Stimulated activated CD8-positive, alpha-beta memory T cell treated with anti-CD3 and anti-CD28 coated beads, Interleukin-7, amount 100 ng/mL, for 1 hour (primary cell): ENCODE measurements at regions not wholly inside any gene's neighbourhood (a gene's known extent, or its start where the extent isn't known, plus 50 kb on each side); places are given as distances from the start of the nearest gene placed in this dataset.
A peak's percentile ranks its signal among the peaks of the same experiment; 100 is the strongest.
"Not testable (repeated sequence)": the region's sequence is repeated elsewhere in the genome, so short reads cannot be mapped to it uniquely, and the experiment has no call there.

Experiments used
- DNase-seq, 2 donors: peaks; one replicate each; pipeline ENCODE4 v3.0.0-alpha.2; 2020; ENCODE audit warnings: low read depth in 2 of 2

DNA sequence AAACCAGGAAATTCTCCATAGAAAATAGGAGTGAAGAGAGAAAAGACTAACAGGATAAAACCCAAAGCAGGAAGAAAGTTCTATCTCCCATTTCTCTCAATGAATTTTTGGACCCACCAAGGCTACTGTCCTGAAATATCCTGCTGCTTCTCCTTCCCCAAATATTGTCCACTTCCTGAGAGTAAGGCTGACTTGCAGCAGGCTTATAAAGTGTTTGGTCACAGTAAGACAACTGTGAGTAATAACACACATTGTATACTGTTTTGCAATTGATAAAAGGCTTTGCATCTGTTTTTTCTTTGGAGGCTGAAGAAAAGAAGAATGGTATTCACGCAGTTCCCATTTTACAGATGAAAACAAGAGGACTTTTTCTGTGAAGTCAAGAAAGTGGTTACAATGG, 52.8 kb downstream of the FOXD4L6 start:
- DNase-seq = not testable (repeated sequence)

GRCh38 chr9:41074356-41074942, 54.0 kb downstream of the FOXD4L6 start:
- not testable (repeated sequence) for DNase-seq

- DNase-seq = not testable (repeated sequence)
Observed at GRCh38 chr9:41073471-41074243, 54.8 kb downstream of the FOXD4L6 start.

GRCh38 chr9:41064125-41064795, 64.2 kb downstream of the FOXD4L6 start:
- DNase-seq = peak in 1 of 2 donors; percentile 13

DNA sequence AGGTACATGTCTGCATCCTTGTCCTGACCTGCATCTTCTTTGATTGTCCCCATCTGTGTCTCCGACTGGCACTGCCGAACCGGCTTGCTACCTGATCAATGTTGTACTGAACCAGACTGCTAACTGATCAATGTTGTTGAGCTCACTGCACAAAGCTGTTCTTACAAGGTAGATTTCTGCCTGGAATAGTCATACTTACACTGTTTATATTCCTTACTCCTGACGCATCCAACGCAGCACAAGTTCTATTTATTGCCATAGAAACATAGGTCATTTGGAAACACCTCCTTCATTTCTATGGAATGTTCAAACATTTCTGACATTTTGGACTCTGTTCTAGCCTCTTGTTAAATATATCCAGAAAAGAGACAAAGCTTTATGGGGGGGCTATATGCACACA, 65.2 kb downstream of the FOXD4L6 start:
- DNase-seq = not testable (repeated sequence)

GRCh38 chr9:41059603-41060002, 68.9 kb downstream of the FOXD4L6 start:
- DNase-seq = not testable (repeated sequence)

GRCh38 chr9:41053666-41054363, 74.7 kb downstream of the FOXD4L6 start:
- DNase-seq = not testable (repeated sequence)

GRCh38 chr9:41048672-41049071, 79.8 kb downstream of the FOXD4L6 start:
- DNase-seq = not testable (repeated sequence)

- DNase-seq = not testable (repeated sequence)
Observed at GRCh38 chr9:41047792-41048191, 80.7 kb downstream of the FOXD4L6 start.

GRCh38 chr9:41044930-41045329, 83.6 kb downstream of the FOXD4L6 start:
- DNase-seq = not testable (repeated sequence)

- DNase-seq = not testable (repeated sequence)
Observed at GRCh38 chr9:41043433-41043832, 85.0 kb downstream of the FOXD4L6 start.

DNA sequence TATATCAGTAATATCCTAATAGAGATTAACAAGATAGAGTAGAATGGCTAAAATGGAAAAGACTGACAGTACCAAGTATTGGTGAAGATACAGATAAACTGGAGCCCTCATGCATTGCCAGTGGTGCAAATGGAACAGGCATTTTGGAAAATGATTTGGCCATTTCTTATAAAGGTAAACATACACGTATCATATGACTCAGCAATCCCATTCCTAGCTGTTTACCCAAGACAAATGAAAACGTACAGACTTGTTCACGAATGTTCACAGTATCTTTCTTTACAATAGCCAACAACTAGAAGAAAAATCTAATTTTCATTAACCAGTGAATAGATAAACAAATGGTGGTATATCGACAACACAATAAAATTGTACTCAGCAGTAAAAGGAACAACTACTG, 86.4 kb downstream of the FOXD4L6 start:
- DNase-seq = not testable (repeated sequence)

DNA sequence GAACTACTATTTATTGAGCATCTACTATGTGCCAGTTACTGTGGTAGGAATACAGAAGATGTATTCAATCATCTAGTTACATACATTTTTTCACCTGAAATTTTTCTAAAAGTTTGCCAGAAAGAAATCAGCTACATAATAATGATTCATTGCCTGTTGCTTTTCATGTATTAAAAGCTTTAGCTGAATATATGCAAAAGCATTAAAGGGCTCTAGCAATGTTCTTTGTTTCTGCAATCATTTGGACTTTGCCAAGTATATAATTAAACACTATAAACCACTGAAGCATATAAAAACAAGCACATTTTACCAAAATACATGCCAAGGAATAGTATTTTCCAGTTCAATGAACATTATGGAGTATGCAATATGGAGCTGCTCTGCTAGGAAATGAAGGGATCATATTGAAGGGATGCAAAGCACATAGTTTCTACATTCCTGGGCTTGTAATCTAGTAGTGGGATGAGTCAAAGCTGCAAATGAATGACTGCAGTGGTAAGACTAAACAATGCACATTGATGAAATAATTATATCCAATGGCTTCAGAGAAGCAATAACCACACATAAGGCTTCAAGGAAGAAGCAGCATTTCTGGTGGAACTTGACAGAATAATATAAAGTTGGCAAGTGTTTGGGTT, 87.7 kb downstream of the FOXD4L6 start:
- DNase-seq = not testable (repeated sequence)

DNA sequence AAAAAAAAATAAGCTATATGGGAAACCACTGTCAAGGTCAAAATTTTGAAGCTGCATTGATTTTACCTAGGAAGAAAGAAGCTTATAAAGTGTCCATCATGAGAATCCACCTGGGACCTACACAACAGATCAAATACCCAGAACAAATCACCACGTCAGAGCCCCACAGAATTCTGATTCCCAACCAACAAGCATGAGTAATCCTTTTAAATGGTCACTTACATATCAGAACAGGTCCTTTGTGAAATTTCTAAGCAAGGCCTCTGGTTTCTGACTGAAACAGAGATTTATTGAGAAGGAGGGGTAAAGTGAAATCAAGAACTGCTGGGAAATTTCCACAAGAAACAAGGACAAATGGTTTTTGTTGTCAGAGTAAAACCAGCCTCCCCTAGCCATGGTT, 93.2 kb downstream of the FOXD4L6 start:
- not testable (repeated sequence) for DNase-seq

GRCh38 chr9:41034699-41035197, 93.7 kb downstream of the FOXD4L6 start:
- DNase-seq = not testable (repeated sequence)

GRCh38 chr9:41033877-41034276, 94.6 kb downstream of the FOXD4L6 start:
- DNase-seq = not testable (repeated sequence)

DNA sequence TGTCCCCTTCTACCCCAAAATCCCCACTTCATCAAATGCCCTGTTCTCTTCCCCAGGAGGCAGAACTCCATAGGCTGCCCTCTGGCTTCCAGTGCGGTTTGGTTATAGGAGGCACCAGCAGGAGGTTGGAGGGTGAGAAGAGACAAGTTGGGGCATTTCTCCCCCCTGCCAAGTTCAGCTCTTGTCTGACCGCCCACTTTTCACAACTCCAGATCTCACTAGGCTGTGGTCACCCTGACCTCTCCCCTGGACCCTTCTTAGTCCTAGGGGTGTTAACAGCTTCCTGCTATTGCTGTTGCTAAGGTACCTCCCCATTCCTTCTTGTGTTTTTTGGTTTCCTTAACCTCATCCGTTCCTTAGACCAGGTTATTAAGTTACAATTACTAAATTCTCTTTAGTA, 95.1 kb downstream of the FOXD4L6 start:
- not testable (repeated sequence) for DNase-seq

DNA sequence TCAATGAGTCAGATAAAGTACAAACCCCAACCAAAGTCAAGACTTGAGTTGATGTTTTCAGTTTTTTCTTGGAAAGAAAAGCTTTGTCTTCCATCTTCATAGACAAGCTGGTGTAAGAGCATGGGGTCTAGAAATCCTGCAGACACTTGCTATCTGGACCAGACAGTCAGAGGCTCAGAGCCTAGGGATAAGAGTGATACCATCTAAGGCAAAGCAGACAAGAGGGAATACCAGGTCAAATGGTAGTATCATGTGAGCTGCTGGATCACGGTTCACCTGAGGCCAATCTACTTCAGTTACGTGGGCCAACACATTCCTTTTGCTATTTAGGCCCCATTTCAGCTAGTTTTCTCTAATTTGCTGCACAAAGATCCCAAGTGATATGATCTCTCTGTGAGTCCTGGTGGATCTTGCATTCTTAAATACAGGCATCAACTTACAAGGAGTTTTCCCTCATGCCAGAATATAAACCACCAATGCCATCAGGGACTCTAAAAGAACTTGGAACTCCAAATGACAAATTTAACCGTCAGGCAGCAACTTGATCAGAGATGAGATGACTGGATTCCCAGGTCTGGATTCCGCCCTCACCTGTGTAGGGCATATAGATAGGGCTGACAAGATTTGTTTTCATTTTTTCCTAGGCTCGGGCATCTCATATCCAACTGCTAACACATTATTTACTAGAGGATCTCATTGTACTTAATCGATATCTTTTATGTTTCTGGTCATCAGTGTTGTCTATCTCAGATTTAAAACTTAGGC, 101.4 kb downstream of the FOXD4L6 start:
- DNase-seq = not testable (repeated sequence)

- DNase-seq = not testable (repeated sequence)
Observed at GRCh38 chr9:41022365-41022764, 106.1 kb downstream of the FOXD4L6 start.

DNA sequence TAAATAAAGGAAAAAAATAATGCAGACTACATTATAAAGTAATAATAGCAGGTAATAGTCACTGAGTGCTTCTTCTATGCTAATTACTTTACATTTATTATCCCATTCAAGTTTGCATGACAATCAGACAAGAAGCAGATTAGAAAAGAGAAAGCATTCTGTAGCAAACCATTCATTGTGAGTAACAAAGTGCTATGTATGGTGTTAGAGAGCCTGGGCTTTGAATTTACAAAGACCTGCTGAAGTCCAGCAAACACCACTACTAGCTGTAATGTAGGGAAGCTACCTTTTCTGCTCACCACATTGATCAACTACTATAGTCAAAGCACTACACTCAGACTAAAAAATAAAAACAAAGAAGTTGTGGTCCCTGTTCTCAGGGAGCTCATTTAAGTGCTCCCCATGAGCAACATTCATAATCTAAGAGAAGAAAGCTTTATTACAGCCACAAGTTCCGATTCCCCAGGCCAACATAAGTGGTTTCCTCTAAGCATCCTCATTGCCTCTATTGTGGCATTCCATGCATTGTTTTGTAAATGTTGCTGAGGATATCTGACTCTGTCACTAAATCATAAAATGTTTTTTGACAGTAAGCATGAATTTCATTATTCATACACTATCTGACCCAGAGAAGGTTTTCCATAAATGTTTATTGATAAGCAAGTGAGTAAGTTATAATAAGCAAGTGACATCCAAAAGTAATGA, 108.5 kb downstream of the FOXD4L6 start:
- DNase-seq = not testable (repeated sequence)
